Sigmoid colon (tissue), 4 donors: ENCODE measurements at regions not wholly inside any gene's neighbourhood (a gene's known extent, or its start where the extent isn't known, plus 50 kb on each side); places are given as distances from the start of the nearest gene placed in this dataset.

Experiments
- EP300 ChIP-seq, 4 donors: sonication (generic); formaldehyde crosslinking; IDR thresholded peaks; one replicate each; pipeline ENCODE4 v1.6.1; 2017; ENCODE audit warnings: antibody characterized with exemption in 4 of 4
- POLR2A ChIP-seq, 2 donors: fragments of 450-650 bp; IDR thresholded peaks; one replicate each; pipeline ENCODE4 v1.6.1; 2016; ENCODE audit warnings: antibody characterized with exemption in 2 of 2, mild to moderate bottlenecking in 2 of 2, moderate library complexity in 2 of 2
- TF ChIP-seq, protein P1 (sequence below), 4 experiments: fragments of 450-650 bp in 3 of 4; fragments of 200-600 bp in 1 of 4; IDR thresholded peaks; one replicate each; pipeline ENCODE4 v1.5.1; 2016 to 2019; ENCODE audit warnings: antibody characterized with exemption in 4 of 4, mild to moderate bottlenecking in 3 of 4, moderate library complexity in 2 of 4

DNA sequence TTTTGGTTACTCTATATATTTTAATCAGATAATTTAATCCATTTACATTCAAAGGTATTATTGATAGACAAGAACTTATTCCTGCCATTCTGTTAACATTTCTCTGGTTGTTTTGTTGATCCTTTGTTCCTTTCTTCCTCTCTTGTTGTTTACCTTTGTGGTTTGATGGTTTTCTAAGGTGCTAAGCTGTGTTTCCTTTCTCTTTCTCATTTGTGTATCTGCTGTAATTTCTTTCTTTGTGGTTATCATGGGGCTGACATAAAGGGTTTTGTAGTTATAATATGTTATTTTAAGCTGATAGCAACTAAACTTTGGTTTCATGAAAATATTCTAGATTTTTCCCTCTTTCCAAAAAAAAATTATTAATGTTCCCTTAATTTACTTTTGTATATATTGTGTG lies 179.2 kb downstream of the NDUFA10 start:
- TF ChIP-seq, protein P1, sequence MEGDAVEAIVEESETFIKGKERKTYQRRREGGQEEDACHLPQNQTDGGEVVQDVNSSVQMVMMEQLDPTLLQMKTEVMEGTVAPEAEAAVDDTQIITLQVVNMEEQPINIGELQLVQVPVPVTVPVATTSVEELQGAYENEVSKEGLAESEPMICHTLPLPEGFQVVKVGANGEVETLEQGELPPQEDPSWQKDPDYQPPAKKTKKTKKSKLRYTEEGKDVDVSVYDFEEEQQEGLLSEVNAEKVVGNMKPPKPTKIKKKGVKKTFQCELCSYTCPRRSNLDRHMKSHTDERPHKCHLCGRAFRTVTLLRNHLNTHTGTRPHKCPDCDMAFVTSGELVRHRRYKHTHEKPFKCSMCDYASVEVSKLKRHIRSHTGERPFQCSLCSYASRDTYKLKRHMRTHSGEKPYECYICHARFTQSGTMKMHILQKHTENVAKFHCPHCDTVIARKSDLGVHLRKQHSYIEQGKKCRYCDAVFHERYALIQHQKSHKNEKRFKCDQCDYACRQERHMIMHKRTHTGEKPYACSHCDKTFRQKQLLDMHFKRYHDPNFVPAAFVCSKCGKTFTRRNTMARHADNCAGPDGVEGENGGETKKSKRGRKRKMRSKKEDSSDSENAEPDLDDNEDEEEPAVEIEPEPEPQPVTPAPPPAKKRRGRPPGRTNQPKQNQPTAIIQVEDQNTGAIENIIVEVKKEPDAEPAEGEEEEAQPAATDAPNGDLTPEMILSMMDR (IDR thresholded peaks at IDR 0.05): no peak
- no peak for TF ChIP-seq EP300 (IDR thresholded peaks at IDR 0.05)
- TF ChIP-seq POLR2A (IDR thresholded peaks at IDR 0.05): no peak
